HUES64 (cell line): ENCODE measurements at regions not wholly inside any gene's neighbourhood (a gene's known extent, or its start where the extent isn't known, plus 50 kb on each side); places are given as distances from the start of the nearest gene placed in this dataset.
"Not testable (repeated sequence)": the region's sequence is repeated elsewhere in the genome, so short reads cannot be mapped to it uniquely, and the experiment has no call there.

ENCODE experiments used
- H3K27ac ChIP-seq: 2 replicates; pipeline ENCODE4 v1.7.0; 2013; ENCODE audit warnings: low read depth, low read length, inconsistent platforms
- H3K27me3 ChIP-seq: 2 replicates; pipeline ENCODE4 v1.6.1; 2013; ENCODE audit warnings: mild to moderate bottlenecking, low read length; ENCODE audit not compliant: insufficient read depth
- H3K36me3 ChIP-seq: 2 replicates; pipeline ENCODE4 v1.6.1; 2013; ENCODE audit warnings: mild to moderate bottlenecking, low read length; ENCODE audit not compliant: insufficient read depth
- H3K4me1 ChIP-seq: 2 replicates; pipeline ENCODE4 v1.6.1; 2013; ENCODE audit warnings: mild to moderate bottlenecking, low read length, moderate library complexity; ENCODE audit not compliant: insufficient read depth
- H3K4me3 ChIP-seq: 2 replicates; pipeline ENCODE4 v1.5.1; 2013; ENCODE audit warnings: mild to moderate bottlenecking, low read length, moderate library complexity
- H3K9ac ChIP-seq: 2 replicates; pipeline ENCODE4 v1.6.1; 2013; ENCODE audit warnings: mild to moderate bottlenecking, low read depth, low read length
- H3K9me3 ChIP-seq: 2 replicates; pipeline ENCODE4 v1.6.1; 2013; ENCODE audit warnings: low read depth, low read length; ENCODE audit not compliant: insufficient read depth
- WGBS: fragments of 150-250, 120-280 bp; methylation state at CpG from one replicate; pipeline ENCODE4 v1.1.7; 2013; ENCODE audit warnings: missing lambda C conversion rate; 5-methylcytosine and 5-hydroxymethylcytosine counted together

GRCh38 chr20:54822386-54822785 lies 347.0 kb downstream of the DOK5 start:
- no peaks in the 10 kb centered on the region for H3K36me3 ChIP-seq
- H3K4me1 ChIP-seq = no peaks in the 10 kb centered on the region
- no peaks in the 10 kb centered on the region for H3K27me3 ChIP-seq
- H3K9ac ChIP-seq = no peak overlapping the region
- no peak overlapping the region for H3K27ac ChIP-seq
- 96% methylated on average over 2 of the region's 2 CpGs for WGBS
- peaks cover 3% of the 10 kb centered on the region; the same call in 1 of the 2 replicates for H3K9me3 ChIP-seq
- H3K4me3 ChIP-seq = no peak overlapping the region

- Histone ChIP-seq H3K27ac (no peak overlapping the region), H3K4me1 (no peaks in the 10 kb centered on the region), H3K36me3 (no peaks in the 10 kb centered on the region)
Observed at GRCh38 chr20:54820392-54820791, 345.0 kb downstream of the DOK5 start.

GRCh38 chr20:54806462-54806861 lies 331.1 kb downstream of the DOK5 start:
- H3K9me3 ChIP-seq = peaks cover 7% of the 10 kb centered on the region; the same call in 1 of the 2 replicates
- no peak overlapping the region for H3K4me3 ChIP-seq
- no peak overlapping the region for H3K9ac ChIP-seq
- H3K27ac ChIP-seq = no peak overlapping the region
- 84% methylated on average over 5 of the region's 5 CpGs for WGBS
- no peaks in the 10 kb centered on the region for H3K27me3 ChIP-seq
- H3K4me1 ChIP-seq = no peaks in the 10 kb centered on the region
- H3K36me3 ChIP-seq = no peaks in the 10 kb centered on the region

More at GRCh38 chr20:54820392-54820791, 345.0 kb downstream of the DOK5 start:
- Histone ChIP-seq H3K27me3 (no peaks in the 10 kb centered on the region), H3K4me3 (no peak overlapping the region), H3K9ac (no peak overlapping the region), H3K9me3 (no peaks in the 10 kb centered on the region)

GRCh38 chr20:54794874-54795273 lies 319.5 kb downstream of the DOK5 start:
- H3K4me3 ChIP-seq = no peak overlapping the region
- H3K27ac ChIP-seq = no peak overlapping the region
- no peak overlapping the region for H3K9ac ChIP-seq
- H3K27me3 ChIP-seq = no peaks in the 10 kb centered on the region
- H3K9me3 ChIP-seq = peaks cover 4% of the 10 kb centered on the region
- no peaks in the 10 kb centered on the region for H3K4me1 ChIP-seq
- 86% methylated on average over 13 of the region's 13 CpGs for WGBS
- H3K36me3 ChIP-seq = no peaks in the 10 kb centered on the region

- Histone ChIP-seq H3K27me3 (no peaks in the 10 kb centered on the region), H3K36me3 (no peaks in the 10 kb centered on the region), H3K4me1 (no peaks in the 10 kb centered on the region), H3K9me3 (peaks cover 4% of the 10 kb centered on the region), H3K27ac (no peak overlapping the region), H3K4me3 (no peak overlapping the region), H3K9ac (no peak overlapping the region)
- 88% methylated on average over 6 of the region's 6 CpGs for WGBS
Observed at GRCh38 chr20:54794110-54794509, 318.7 kb downstream of the DOK5 start.

- WGBS = 91% methylated on average over 9 of the region's 9 CpGs
- H3K36me3 ChIP-seq = no peaks in the 10 kb centered on the region
- no peak overlapping the region for H3K27ac ChIP-seq
- no peak overlapping the region for H3K9ac ChIP-seq
- H3K4me3 ChIP-seq = no peak overlapping the region
- no peaks in the 10 kb centered on the region for H3K27me3 ChIP-seq
- H3K9me3 ChIP-seq = peaks cover 6% of the 10 kb centered on the region
- H3K4me1 ChIP-seq = no peaks in the 10 kb centered on the region
Observed at GRCh38 chr20:54793291-54793992, 318.0 kb downstream of the DOK5 start.

- Histone ChIP-seq H3K27me3 (no peaks in the 10 kb centered on the region), H3K4me1 (no peaks in the 10 kb centered on the region), H3K9me3 (peaks cover 6% of the 10 kb centered on the region), H3K9ac (no peak overlapping the region), H3K4me3 (no peak overlapping the region), H3K36me3 (no peaks in the 10 kb centered on the region), H3K27ac (no peak overlapping the region)
- WGBS = 77% methylated on average over 2 of the region's 2 CpGs
Observed at GRCh38 chr20:54792688-54793087, 317.3 kb downstream of the DOK5 start.

GRCh38 chr20:54788260-54788659 lies 312.9 kb downstream of the DOK5 start:
- WGBS = 91% methylated on average over 3 of the region's 4 CpGs
- H3K27ac ChIP-seq, H3K9ac ChIP-seq, H3K27me3 ChIP-seq, H3K4me3 ChIP-seq, H3K36me3 ChIP-seq, H3K9me3 ChIP-seq, H3K4me1 ChIP-seq: not testable (repeated sequence)

- H3K27me3 ChIP-seq, H3K9ac ChIP-seq, H3K4me1 ChIP-seq, H3K4me3 ChIP-seq, H3K27ac ChIP-seq, H3K36me3 ChIP-seq: not testable (repeated sequence)
- peaks cover 21% of the 10 kb centered on the region for H3K9me3 ChIP-seq
- 92% methylated on average over 7 of the region's 9 CpGs for WGBS
Observed at GRCh38 chr20:54782758-54783157, 307.4 kb downstream of the DOK5 start.

- 89% methylated on average over 5 of the region's 5 CpGs for WGBS
- H3K4me3 ChIP-seq = no peak overlapping the region
- no peak overlapping the region for H3K9ac ChIP-seq
- H3K9me3 ChIP-seq = peaks cover 9% of the 10 kb centered on the region; the same call in 1 of the 2 replicates
- H3K27me3 ChIP-seq = no peaks in the 10 kb centered on the region
- no peaks in the 10 kb centered on the region for H3K36me3 ChIP-seq
- H3K27ac ChIP-seq = no peak overlapping the region
- H3K4me1 ChIP-seq = no peaks in the 10 kb centered on the region
Observed at GRCh38 chr20:54774426-54774825, 299.0 kb downstream of the DOK5 start.

- Histone ChIP-seq H3K27me3 (no peaks in the 10 kb centered on the region), H3K9me3 (peaks cover 3% of the 10 kb centered on the region; the same call in 1 of the 2 replicates), H3K4me3 (no peak overlapping the region), H3K36me3 (no peaks in the 10 kb centered on the region), H3K4me1 (no peaks in the 10 kb centered on the region), H3K9ac (no peak overlapping the region), H3K27ac (no peak overlapping the region)
- 94% methylated on average over 8 of the region's 8 CpGs for WGBS
Observed at GRCh38 chr20:54773643-54774000, 298.2 kb downstream of the DOK5 start.
